DOHH2 (cell line): ENCODE measurements at regions not wholly inside any gene's neighbourhood (a gene's known extent, or its start where the extent isn't known, plus 50 kb on each side); places are given as distances from the start of the nearest gene placed in this dataset.
A peak's percentile ranks its signal among the peaks of the same experiment; 100 is the strongest.

Experiments
- H3F3A ChIP-seq: fragments of 200-600 bp; sonication (generic), shearing (Covaris generic); 2 replicates; pipeline ENCODE4 v1.6.0; 2016; ENCODE audit warnings: antibody characterized with exemption, mild to moderate bottlenecking; ENCODE audit not compliant: control insufficient read depth, insufficient read depth
- H3K27ac ChIP-seq: fragments of 200-600 bp; sonication (generic); 2 replicates; pipeline ENCODE4 v1.5.1; 2014; ENCODE audit warnings: low read depth, mild to moderate bottlenecking, low read length, moderate library complexity
- H3K27me3 ChIP-seq: fragments of 200-600 bp; sonication (generic); 2 replicates; pipeline ENCODE4 v1.6.1; 2014; ENCODE audit warnings: mild to moderate bottlenecking, low read length, mixed read lengths; ENCODE audit not compliant: control insufficient read depth
- H3K36me3 ChIP-seq: fragments of 200-600 bp; sonication (generic); 2 replicates; pipeline ENCODE4 v1.6.1; 2014; ENCODE audit warnings: mild to moderate bottlenecking, low read length, moderate library complexity, mixed read lengths; ENCODE audit not compliant: control insufficient read depth
- H3K4me1 ChIP-seq: fragments of 200-600 bp; sonication (generic); 2 replicates; pipeline ENCODE4 v1.6.1; 2014; ENCODE audit warnings: mild to moderate bottlenecking, low read length, mixed read lengths; ENCODE audit not compliant: control insufficient read depth
- H3K4me2 ChIP-seq: fragments of 200-600 bp; sonication (generic); 2 replicates; pipeline ENCODE4 v1.6.0; 2014; ENCODE audit warnings: mild to moderate bottlenecking, low read length, moderate library complexity
- H3K4me3 ChIP-seq: fragments of 200-600 bp; sonication (generic); 2 replicates; pipeline ENCODE4 v1.5.1; 2014; ENCODE audit warnings: mild to moderate bottlenecking, low read length, mixed read lengths
- H3K79me2 ChIP-seq: fragments of 200-600 bp; sonication (generic); 2 replicates; pipeline ENCODE4 v1.6.1; 2014; ENCODE audit warnings: mild to moderate bottlenecking, low read length, mixed read lengths; ENCODE audit not compliant: control insufficient read depth
- H3K9me2 ChIP-seq: fragments of 200-600 bp; sonication (generic); replicated peaks from 2 replicates; pipeline ENCODE4 v1.6.1; 2014; ENCODE audit warnings: mild to moderate bottlenecking, low read length, mixed read lengths; ENCODE audit not compliant: control insufficient read depth
- H3K9me3 ChIP-seq: fragments of 200-600 bp; sonication (generic); 2 replicates; pipeline ENCODE4 v1.6.1; 2014; ENCODE audit warnings: antibody characterized with exemption, low read length, mixed read lengths; ENCODE audit not compliant: control insufficient read depth, insufficient read depth
- H4K20me1 ChIP-seq: fragments of 200-600 bp; sonication (generic); 2 replicates; pipeline ENCODE4 v1.6.0; 2014; ENCODE audit warnings: low read depth, mild to moderate bottlenecking, antibody characterized with exemption, low read length, moderate library complexity; ENCODE audit not compliant: control insufficient read depth, insufficient read depth
- CTCF ChIP-seq: fragments of 200-600 bp; sonication (generic); IDR thresholded peaks from one replicate; pipeline ENCODE4 v1.5.1; 2014; ENCODE audit warnings: antibody characterized with exemption, mild to moderate bottlenecking, low read depth, low read length; ENCODE audit not compliant: poor library complexity, severe bottlenecking
- EZH2phosphoT487 ChIP-seq: fragments of 200-600 bp; sonication (generic); IDR thresholded peaks from 2 replicates; pipeline ENCODE4 v1.6.1; 2017; ENCODE audit warnings: borderline replicate concordance, mild to moderate bottlenecking, antibody characterized with exemption, low read length, moderate library complexity, mixed read lengths

- Histone ChIP-seq H3K9me3 (peaks cover 8% of the 10 kb centered on the region; the same call in 1 of the 2 replicates), H3K4me2 (peak overlapping the region; percentile 11), H3K9me2 (no peaks in the 10 kb centered on the region), H3K4me3 (no peak overlapping the region), H3F3A (0 out of 2 replicates have a peak, but pooled peaks cover 8% of the 10 kb centered on the region), H4K20me1 (no peaks in the 10 kb centered on the region), H3K27ac (no peak overlapping the region), H3K36me3 (no peaks in the 10 kb centered on the region), H3K27me3 (no peaks in the 10 kb centered on the region), H3K79me2 (no peaks in the 10 kb centered on the region), H3K4me1 (peaks cover 41% of the 10 kb centered on the region)
- TF ChIP-seq EZH2phosphoT487 = no peak
- TF ChIP-seq CTCF = no peak
Observed at GRCh38 chr3:67075295-67075694, 77.2 kb downstream of the KBTBD8 start.

GRCh38 chr3:67076607-67077006 is 78.5 kb downstream of the KBTBD8 start:
- Histone ChIP-seq H3K9me2 (no peaks in the 10 kb centered on the region), H3K4me2 (no peak overlapping the region), H3K27me3 (no peaks in the 10 kb centered on the region), H3K27ac (no peak overlapping the region), H3K79me2 (no peaks in the 10 kb centered on the region), H4K20me1 (no peaks in the 10 kb centered on the region), H3F3A (0 out of 2 replicates have a peak, but pooled peaks cover 1% of the 10 kb centered on the region), H3K9me3 (peaks cover 8% of the 10 kb centered on the region; the same call in 1 of the 2 replicates), H3K36me3 (no peaks in the 10 kb centered on the region), H3K4me3 (no peak overlapping the region), H3K4me1 (peaks cover 30% of the 10 kb centered on the region)
- TF ChIP-seq EZH2phosphoT487 = no peak
- TF ChIP-seq CTCF = no peak

GRCh38 chr3:67077656-67078055 is 79.5 kb downstream of the KBTBD8 start:
- TF ChIP-seq EZH2phosphoT487 (no peak), CTCF (no peak)
- no peak overlapping the region for H3K4me3 ChIP-seq
- H3F3A ChIP-seq = no peaks in the 10 kb centered on the region
- H3K36me3 ChIP-seq = peaks cover 8% of the 10 kb centered on the region
- no peaks in the 10 kb centered on the region for H3K9me2 ChIP-seq
- H3K4me1 ChIP-seq = peaks cover 31% of the 10 kb centered on the region
- no peak overlapping the region for H3K27ac ChIP-seq
- no peaks in the 10 kb centered on the region for H4K20me1 ChIP-seq
- no peaks in the 10 kb centered on the region for H3K27me3 ChIP-seq
- peaks cover 15% of the 10 kb centered on the region for H3K9me3 ChIP-seq
- no peak overlapping the region for H3K4me2 ChIP-seq
- no peaks in the 10 kb centered on the region for H3K79me2 ChIP-seq
